ENCODE measurements at regions not wholly inside any gene's neighbourhood (a gene's known extent, or its start where the extent isn't known, plus 50 kb on each side); places are given as distances from the start of the nearest gene placed in this dataset.
"Not testable (repeated sequence)": the region's sequence is repeated elsewhere in the genome, so short reads cannot be mapped to it uniquely, and the experiment has no call there.

DNA sequence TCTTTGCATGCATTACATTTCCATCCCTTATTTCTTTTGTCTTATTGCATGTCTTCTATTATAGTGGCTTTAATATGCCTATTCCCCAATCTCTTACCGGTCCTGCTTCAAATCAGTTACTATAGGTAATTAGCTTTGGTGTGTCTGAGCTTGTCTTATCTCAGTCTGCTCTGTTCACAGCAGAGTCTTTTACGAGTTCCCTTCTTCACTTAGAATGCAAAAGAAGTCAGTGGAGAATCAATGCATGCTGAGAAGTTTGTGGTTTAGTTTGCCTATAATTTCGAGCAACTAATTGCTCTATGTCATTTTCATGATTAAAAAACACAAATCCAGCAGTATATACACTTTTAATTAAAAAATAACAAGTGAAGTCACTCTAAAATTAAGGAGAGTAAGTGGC is 545.0 kb downstream of the SLCO4C1 start:
- DNase-seq (ENCODE audit: low spot score) = no peak

DNA sequence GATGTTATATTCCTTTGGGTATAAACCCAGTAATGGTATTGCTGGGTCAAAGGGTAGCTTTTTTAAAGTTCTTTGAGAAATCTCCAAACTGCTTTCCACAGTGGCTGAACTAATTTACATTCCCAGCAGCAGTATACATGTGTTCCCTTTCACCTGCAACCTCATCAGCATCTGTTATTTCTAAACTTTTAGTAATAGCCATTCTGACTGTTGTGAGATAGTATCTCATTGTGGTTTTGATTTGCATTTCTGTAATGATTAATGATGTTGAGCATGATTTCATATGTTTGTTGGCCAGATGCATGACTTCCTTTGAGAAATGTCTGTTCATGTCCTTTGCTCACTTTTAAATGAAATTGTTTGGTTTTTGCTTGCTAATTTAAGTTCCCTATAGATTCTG is 553.1 kb downstream of the SLCO4C1 start:
- DNase-seq (ENCODE audit: low spot score) = not testable (repeated sequence)

- DNase-seq (ENCODE audit: low spot score) = no peak
These were observed 567.2 kb downstream of the SLCO4C1 start for GRCh38 chr5:101728933-101729332.

DNA sequence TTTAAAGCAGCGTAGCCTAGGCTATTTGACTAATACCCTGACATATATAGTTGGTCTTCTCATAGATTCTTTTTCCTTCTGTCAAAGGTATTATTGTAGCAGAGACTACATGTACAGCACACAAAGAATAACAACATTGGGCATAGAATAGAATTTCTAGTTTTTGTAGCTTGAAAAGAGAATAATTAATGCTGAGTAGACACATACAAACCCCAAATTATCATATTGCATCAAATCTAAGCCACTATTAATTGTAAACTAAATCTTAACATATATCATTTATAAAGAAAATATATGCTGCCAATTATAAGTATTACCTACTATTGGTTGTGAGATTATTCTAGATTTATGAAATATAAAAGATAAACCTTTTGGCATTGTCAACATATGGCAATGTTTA is 574.5 kb downstream of the SLCO4C1 start:
- DNase-seq (ENCODE audit: low spot score) = no peak

DNA sequence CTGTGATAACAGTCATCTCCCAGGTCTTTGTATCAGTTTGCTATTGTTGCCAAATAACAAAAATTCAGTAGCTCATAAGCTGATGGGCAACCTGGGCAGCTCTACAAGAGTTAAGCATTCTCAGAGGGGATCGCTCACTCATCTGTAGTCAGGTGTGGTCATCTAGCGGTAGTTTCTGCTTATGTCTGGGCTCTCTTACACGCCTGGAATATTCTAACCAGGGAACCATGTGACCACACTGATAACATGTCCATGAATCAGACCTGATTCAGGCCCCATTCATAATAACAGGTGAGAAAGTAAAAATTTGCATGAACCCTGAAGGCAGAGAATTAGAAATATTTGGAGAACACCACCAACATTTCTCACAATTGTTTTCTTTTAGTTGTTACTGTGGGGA is 576.1 kb downstream of the SLCO4C1 start:
- no peak for DNase-seq (ENCODE audit: low spot score)

- no peak for DNase-seq (ENCODE audit: low spot score)
These were observed 578.4 kb downstream of the SLCO4C1 start for GRCh38 chr5:101717721-101718120.

DNA sequence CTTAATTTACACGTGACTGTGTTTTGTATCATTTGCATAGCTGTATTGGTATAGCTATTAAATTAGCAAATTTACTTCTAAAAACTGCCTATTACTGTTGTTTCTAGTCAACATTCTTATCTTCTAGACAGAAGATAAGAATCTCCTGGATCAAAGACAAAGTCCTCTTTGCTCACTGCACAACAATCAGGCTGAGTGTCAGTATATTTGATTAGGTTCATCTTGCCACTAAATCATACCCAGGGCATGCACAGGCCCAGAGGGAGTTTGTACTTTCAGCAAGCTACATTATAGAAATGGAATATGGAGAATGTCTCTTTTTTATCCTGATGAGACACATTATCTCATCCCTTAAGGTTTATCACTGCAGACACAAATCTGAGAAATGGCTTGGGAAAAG is 579.1 kb downstream of the SLCO4C1 start:
- DNase-seq (ENCODE audit: low spot score) = no peak

- not testable (repeated sequence) for DNase-seq (ENCODE audit: low spot score)
These were observed 580.3 kb downstream of the SLCO4C1 start for GRCh38 chr5:101715790-101716189.

GRCh38 chr5:101689306-101689705 is 606.8 kb downstream of the SLCO4C1 start:
- DNase-seq (ENCODE audit: low spot score) = no peak

- no peak for DNase-seq (ENCODE audit: low spot score)
These were observed 607.9 kb downstream of the SLCO4C1 start for GRCh38 chr5:101688156-101688555.

DNA sequence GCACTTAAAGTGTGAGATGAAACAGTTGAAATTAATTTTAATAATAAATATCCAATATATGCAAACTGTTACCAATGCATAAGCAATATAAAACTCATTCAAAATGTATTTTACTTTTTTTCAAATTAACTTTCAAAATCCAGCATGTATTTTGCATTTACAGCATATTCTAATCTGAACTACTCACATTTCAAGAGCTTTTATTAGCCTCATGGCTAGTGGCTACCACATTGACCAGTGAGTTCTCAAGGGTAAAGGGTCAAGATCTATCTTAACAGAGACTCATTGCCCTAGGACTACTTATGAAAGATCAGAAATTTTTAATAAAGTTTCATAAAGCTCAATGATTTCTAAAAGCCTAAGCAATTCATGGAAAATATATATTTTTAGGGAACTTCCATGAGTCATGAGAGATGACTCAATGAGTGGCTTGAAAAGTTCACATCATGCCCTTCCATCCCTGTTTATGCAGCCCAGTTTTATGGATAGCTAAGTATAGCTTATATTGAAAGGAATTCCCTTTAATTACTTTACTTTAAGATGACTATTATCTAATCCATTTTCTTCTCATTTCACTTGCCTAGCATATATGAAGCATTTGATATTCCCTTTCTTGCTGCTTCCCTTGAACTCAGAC is 608.6 kb downstream of the SLCO4C1 start:
- no peak for DNase-seq (ENCODE audit: low spot score)

- no peak for DNase-seq (ENCODE audit: low spot score)
These were observed 609.4 kb downstream of the SLCO4C1 start for GRCh38 chr5:101686536-101687157.

- DNase-seq (ENCODE audit: low spot score) = no peak
These were observed 616.3 kb downstream of the SLCO4C1 start for GRCh38 chr5:101679816-101680215.

GRCh38 chr5:101678481-101679193 is 617.4 kb downstream of the SLCO4C1 start:
- DNase-seq (ENCODE audit: low spot score) = peak; percentile 5

GRCh38 chr5:101677961-101678360 is 618.1 kb downstream of the SLCO4C1 start:
- DNase-seq (ENCODE audit: low spot score) = no peak

DNA sequence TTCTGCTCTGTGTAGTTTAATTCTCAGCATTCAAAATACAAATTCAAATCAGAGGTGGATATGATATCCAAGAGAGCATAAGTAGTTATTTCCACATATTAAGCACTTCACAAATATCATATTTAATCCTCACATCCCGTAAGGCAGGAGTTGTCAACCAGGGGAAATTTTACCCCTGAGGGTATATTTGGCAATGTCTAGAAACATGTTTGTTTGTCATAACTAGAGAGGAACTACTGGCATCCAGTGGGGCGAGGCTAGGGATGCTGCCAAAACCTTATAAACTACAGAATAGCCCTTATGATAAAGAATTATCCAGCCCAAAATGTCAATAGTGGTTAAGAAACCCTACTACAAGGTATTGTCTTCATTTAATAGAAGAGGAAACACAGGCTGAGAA is 619.4 kb downstream of the SLCO4C1 start:
- DNase-seq (ENCODE audit: low spot score) = no peak

DNA sequence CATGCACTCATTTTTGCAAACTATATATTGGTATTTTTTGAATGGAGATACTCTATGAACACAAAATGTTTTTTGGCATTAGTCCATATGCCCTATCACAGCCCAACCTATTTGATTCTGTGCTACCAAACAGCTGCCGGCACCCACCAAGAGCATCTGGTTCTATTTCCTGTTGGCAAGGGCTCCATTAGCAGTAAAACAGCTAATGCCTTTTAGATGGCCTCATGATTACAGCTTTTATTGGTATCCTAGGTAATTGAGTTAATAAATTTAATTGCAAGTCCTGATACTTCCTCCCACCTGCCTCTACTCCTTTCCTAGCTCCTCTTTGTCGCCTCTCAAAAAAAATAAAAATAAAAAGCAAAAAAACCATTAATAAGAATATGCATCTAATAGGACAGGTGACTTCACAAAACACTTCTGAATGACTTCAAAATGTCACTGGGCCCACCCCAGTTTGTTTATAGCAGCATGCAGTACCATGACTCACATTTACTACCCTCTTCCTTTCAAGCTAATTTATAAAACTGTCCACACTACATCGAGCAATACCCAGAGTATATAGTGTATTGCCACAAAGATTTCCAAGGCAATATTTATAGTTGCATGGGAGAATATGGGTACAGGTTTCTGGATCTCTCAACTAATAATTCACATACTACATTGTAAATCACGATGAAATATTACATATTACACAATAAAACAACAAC is 620.4 kb downstream of the SLCO4C1 start:
- no peak for DNase-seq (ENCODE audit: low spot score)

DNA sequence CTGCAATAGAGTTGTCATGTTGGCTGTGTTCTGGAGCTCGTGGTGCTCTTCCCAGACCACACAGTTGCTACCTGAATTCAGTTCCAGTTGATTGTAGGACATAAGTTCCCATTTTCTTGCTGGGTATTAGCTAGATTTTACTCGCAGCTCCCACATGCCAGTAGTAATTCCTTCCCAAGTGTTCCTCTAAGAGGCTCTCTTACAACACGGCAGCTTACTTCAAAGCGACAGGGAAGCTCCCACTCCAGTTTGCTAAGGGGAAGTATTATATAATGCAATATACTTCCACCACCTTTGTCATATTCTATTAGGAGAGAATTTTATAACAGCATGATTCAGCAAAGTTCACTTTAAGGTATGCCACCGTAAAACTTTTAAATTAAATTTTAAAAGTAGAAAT is 623.0 kb downstream of the SLCO4C1 start:
- no peak for DNase-seq (ENCODE audit: low spot score)

DNA sequence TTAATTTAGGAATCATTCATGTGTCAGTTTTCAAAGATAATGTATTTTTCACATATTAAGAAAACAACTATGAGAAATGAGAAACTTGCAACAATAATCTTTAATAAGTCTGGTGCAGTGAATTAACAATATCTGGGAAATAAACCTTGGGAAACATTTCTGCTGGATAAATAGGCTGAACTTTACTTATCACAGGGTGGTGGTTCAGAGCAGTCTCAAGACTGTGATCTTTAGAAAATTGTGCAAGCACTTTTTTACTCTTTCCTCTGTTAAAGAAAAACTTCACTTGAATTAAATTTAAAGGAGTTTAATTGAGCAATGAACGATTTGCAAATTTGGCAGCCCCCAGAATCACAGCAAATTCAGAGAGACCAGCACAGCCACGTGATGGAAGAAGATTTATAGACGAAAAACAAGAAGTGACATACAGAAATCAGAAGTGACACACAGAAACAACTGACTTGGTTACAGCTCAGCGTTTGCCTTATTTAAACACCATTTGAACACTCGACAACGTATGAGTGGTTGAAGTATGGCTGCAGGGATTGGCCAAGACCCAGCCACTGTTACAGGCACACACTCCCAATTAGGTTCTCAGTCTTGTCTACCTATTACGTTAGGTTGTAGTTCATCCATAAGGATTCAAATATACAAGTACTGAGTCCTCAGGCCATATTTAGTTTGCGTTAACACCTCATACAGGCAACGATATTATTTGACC is 631.9 kb downstream of the SLCO4C1 start:
- DNase-seq (ENCODE audit: low spot score) = no peak

- no peak for DNase-seq (ENCODE audit: low spot score)
These were observed 632.5 kb downstream of the SLCO4C1 start for GRCh38 chr5:101663543-101663942.

DNA sequence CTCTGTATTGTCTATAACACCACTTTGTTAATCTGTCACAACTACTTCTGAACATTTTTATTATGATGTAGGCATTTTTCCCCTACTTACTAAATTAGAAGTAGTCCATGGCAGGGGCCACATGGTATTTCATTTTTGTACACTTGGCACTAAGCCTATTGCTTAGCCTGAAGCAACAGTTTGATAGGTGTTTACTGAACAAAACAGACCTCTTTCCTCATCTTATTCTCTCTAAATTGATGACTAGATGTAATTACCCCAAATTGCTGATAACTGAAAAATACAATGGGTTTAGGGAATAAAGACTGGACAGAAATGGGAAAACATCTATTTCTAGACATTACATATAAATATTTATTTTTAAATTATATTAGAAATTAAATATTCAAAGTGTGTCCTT is 633.8 kb downstream of the SLCO4C1 start:
- DNase-seq (ENCODE audit: low spot score) = no peak

- no peak for DNase-seq (ENCODE audit: low spot score)
These were observed 637.7 kb downstream of the SLCO4C1 start for GRCh38 chr5:101658433-101658832.
